ENCODE measurements at regions not wholly inside any gene's neighbourhood (a gene's known extent, or its start where the extent isn't known, plus 50 kb on each side); places are given as distances from the start of the nearest gene placed in this dataset.

DNA sequence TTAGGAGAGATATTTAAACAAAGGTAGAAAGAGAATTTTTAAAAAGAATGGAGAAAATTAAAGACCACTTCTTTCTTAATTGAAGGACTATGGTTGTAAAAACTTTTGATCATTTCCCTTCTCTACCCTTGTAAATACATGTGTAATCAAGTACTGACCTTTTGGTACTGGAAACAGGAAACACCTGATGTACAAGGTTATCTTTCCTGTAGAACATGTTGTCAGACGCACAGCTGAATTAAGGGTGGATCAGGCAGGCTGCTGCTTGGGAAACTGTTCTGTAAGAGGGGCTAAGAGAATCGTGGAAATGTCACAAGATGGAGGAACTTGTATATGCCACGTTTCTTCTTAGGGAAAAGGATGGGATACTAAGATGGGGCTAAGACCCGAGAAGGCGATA lies 341.6 kb downstream of the ZNF608 start:
- TF ChIP-seq, protein P1, sequence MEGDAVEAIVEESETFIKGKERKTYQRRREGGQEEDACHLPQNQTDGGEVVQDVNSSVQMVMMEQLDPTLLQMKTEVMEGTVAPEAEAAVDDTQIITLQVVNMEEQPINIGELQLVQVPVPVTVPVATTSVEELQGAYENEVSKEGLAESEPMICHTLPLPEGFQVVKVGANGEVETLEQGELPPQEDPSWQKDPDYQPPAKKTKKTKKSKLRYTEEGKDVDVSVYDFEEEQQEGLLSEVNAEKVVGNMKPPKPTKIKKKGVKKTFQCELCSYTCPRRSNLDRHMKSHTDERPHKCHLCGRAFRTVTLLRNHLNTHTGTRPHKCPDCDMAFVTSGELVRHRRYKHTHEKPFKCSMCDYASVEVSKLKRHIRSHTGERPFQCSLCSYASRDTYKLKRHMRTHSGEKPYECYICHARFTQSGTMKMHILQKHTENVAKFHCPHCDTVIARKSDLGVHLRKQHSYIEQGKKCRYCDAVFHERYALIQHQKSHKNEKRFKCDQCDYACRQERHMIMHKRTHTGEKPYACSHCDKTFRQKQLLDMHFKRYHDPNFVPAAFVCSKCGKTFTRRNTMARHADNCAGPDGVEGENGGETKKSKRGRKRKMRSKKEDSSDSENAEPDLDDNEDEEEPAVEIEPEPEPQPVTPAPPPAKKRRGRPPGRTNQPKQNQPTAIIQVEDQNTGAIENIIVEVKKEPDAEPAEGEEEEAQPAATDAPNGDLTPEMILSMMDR (IDR thresholded peaks at IDR 0.05; ENCODE audit: low read depth, low read length, missing input control): no peak
- TF ChIP-seq, protein P2, sequence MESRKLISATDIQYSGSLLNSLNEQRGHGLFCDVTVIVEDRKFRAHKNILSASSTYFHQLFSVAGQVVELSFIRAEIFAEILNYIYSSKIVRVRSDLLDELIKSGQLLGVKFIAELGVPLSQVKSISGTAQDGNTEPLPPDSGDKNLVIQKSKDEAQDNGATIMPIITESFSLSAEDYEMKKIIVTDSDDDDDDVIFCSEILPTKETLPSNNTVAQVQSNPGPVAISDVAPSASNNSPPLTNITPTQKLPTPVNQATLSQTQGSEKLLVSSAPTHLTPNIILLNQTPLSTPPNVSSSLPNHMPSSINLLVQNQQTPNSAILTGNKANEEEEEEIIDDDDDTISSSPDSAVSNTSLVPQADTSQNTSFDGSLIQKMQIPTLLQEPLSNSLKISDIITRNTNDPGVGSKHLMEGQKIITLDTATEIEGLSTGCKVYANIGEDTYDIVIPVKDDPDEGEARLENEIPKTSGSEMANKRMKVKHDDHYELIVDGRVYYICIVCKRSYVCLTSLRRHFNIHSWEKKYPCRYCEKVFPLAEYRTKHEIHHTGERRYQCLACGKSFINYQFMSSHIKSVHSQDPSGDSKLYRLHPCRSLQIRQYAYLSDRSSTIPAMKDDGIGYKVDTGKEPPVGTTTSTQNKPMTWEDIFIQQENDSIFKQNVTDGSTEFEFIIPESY (IDR thresholded peaks at IDR 0.05): no peak
- TF ChIP-seq JUND (IDR thresholded peaks at IDR 0.05): no peak
- TF ChIP-seq, protein P3, sequence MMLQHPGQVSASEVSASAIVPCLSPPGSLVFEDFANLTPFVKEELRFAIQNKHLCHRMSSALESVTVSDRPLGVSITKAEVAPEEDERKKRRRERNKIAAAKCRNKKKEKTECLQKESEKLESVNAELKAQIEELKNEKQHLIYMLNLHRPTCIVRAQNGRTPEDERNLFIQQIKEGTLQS (IDR thresholded peaks at IDR 0.05): no peak
- TF ChIP-seq EGR1 (IDR thresholded peaks at IDR 0.05; ENCODE audit: low read depth in 2 of 2): no peak
- no peak for TF ChIP-seq REST (IDR thresholded peaks at IDR 0.05)
- no peak for TF ChIP-seq TAF1 (conservative IDR thresholded peaks at IDR 0.05)
- TF ChIP-seq RAD21 (IDR thresholded peaks at IDR 0.05): no peak
- TF ChIP-seq RXRA (IDR thresholded peaks at IDR 0.05): no peak
- TF ChIP-seq FOXA1 (IDR thresholded peaks at IDR 0.05): no peak
- TF ChIP-seq MAX (IDR thresholded peaks at IDR 0.05): no peak
